Right hindlimb (tissue), 1 donor: ENCODE measurements at regions not wholly inside any gene's neighbourhood (a gene's known extent, or its start where the extent isn't known, plus 50 kb on each side); places are given as distances from the start of the nearest gene placed in this dataset.
"Not testable (repeated sequence)": the region's sequence is repeated elsewhere in the genome, so short reads cannot be mapped to it uniquely, and the experiment has no call there.

Experiments
- DNase-seq: peaks from one replicate; pipeline ENCODE4 v3.0.0-alpha.2; 2018

DNA sequence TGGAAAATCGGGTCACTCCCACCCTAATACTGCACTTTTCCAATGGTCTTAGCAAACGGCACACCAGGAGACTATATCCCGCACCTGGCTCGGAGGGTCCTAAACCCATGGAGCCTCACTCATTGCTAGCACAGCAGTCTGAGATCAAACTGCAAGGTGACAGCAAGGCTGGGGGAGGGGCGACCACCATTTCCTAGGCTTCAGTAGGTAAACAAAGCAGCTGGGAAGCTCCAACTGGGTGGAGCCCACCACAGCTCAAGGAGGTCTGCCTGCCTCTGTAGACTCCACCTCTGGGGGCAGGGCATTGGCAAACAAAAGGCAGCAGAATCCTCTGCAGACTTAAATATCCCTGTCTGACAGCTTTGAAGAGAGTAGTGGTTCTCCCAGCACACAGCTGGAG is 109.0 kb upstream of the DEFB108B start:
- not testable (repeated sequence) for DNase-seq

DNA sequence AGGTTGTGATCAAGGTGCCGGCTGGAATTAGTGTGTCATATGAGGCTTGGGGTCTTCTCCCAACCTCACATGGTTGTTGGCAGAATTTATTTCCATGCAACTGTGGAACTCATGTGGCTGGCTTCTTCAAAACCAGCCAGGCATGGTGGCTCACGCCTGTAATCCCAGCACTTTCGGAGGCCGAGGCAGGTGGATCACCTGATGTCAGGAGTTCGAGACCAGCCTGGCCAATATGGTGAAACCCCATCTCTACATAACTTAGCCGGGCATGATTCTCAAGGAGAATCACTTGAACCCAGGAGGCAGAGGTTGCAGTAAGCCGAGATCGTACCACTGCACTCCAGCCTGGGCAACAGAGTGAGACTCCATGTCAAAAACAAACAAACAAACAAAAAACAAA is 102.3 kb upstream of the DEFB108B start:
- not testable (repeated sequence) for DNase-seq

GRCh38 chr11:71734368-71734767 is 98.6 kb upstream of the DEFB108B start:
- not testable (repeated sequence) for DNase-seq

DNA sequence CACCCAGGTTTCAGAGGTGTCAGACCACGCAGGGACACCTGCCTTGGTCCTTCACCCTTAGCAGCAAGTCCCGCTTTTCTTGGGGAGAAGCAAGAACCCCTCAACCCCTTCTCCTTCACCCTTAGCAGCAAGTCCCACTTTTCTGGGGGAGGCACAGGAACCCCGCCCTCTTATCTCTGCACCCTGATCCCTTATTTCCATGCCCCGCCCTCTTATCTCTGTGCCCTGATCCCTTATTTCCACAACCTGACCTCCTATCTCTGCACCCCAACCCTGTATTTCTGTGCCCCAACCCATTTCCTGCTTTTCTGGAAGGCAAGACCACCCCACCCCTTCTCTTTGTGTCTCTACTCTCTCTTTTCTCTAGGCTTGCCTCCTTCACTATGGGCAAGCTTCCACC is 94.7 kb upstream of the DEFB108B start:
- not testable (repeated sequence) for DNase-seq

DNA sequence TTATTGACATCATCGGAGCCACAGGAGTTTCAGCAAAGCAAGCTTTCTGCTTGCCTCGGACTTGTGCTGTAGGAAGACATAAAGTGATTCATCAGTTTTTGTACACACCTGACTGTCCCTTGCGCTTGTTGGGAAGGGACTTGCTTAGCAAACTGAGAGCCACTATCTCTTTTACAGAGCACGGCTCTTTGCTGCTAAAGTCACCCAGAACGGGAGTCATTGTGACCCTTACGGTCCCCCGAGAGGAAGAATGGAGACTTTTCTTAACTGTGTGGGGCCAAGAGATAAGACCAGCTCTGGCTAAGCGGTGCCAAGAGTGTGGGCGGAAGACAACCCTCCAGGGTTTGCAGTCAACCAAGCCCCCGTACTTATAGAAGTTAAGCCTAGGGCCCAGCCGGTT is 89.6 kb upstream of the DEFB108B start:
- not testable (repeated sequence) for DNase-seq

- DNase-seq, result not testable (repeated sequence)
Observed at GRCh38 chr11:71745656-71746055, 87.3 kb upstream of the DEFB108B start.

DNA sequence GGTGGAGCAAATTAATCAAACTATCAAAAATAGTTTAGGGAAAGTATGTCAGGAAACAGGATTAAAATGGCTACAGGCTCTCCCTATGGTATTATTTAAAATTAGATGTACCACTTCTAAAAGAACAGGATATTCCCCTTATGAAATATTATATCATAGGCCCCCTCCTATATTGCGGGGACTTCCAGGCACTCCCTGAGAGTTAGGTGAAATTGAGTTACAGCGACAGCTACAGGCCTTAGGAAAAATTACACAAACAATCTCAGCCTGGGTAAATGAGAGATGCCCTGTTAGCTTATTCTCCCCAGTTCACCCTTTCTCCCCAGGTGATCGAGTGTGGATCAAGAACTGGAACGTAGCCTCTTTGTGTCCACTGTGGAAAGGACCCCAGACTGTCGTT is 86.7 kb upstream of the DEFB108B start:
- DNase-seq, result not testable (repeated sequence)

DNA sequence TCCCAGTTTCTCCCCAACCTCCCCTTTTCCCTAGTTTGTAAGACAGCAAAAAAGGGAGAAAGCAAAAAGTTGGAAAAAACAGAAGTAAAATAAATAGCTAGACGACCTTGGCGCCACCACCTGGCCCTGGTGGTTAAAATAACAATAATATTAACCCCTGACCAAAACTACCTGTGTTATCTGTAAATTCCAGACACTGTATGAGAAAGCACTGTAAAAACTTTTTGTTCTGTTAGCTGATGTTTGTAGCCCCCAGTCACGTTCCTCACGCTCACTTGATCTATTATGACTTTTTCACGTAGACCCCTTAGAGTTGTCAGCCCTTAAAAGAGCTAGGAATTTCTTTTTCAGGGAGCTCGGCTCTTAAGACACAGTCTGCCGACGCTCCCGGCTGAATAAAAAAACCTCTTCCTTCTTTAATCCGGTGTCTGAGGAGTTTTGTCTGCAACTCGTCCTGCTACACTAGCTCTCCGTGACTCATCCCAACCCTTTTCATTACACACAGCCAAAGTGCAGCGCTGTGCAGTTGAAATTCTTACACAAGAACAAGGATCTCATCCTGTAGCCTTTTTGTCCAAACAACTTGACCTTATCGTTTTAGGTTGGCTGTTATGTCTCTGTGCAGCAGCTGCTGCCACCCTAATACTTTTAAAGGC is 83.9 kb upstream of the DEFB108B start:
- not testable (repeated sequence) for DNase-seq

- DNase-seq, result not testable (repeated sequence)
Observed at GRCh38 chr11:71750908-71751307, 82.1 kb upstream of the DEFB108B start.

DNA sequence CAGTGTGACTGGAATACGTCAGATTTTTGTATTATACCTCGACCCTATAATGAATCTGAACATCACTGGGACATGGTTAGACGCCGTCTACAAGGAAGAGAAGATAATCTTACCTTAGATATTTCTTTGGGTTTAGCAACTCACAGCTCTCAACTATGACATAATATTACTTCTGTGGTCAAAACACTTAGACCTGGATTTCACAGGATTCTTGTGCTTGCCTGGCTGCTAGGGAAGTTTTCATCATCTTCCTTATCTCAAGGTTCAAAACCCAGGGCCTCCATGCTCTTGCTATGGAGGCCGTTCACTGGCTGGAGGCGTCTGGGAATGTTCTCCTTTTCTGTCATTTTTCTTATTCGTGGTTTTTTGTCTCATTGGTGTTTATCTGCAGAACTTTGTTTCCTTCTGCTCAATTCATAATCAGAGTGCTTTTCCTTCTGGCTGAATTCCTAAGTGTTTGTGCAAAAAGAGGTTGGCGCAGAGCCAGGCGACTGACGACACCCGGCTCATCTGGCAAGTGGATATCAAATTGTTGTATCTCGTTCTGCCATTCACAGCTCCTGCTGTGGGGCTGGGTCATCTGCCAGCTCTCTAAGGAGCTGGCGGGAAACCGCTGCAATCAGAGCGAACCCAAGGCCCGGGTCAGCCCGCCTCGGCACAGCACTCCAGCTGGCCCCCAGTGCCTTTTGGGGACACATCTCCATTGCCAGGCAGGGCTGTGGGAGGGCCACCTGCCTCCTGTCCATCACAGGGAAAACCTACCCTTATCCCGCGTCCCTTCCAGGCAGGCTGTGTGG is 68.1 kb upstream of the DEFB108B start:
- peak; percentile 32 for DNase-seq

- not testable (repeated sequence) for DNase-seq
Observed at GRCh38 chr11:71767016-71767415, 66.0 kb upstream of the DEFB108B start.

DNA sequence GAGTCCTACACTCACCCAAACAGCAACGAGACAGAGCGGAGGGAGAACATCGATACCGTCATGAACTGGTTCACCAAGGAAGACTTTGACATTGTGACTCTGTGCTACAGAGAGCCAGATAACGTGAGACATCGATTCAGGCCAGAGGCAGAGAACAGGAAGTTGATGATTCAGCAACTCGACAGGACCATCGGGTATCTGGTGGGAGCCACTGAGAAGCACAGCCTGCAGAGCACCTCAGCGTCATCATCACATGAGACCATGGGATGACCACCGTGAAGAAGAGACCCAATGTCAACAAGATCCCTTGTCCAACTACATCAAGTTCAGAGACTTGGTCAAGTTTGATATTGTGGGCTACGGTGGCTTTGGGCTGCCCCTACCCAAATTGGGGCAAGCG is 60.8 kb upstream of the DEFB108B start:
- not testable (repeated sequence) for DNase-seq

DNA sequence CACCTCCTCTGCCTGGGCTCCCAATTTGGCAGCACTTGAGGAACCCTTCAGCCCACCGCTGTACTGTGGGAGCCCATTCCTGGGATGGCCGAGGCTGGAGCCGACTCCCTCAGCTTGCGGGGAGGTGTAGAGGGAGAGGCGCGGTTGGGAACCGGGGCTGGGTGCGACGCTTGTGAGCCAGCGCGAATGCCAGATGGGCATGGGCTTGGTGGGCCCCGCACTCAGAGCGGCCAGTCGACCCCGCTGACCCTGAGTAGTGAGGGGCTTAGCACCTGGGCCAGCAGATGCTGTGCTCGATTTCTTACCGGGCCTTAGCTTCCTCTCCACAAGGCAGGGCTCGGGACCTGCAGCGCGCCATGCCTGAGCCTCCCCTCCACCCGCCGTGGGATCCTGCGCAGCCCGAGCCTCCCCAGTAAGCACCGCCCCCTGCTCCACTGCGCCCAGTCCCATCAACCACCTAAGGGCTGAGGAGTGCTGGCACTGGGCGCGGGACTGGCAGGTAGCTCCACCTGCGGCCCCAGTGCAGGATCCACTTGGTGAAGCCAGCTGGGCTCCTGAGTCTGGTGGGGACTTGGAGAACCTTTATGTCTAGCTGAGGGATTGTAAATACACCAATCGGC is 58.3 kb upstream of the DEFB108B start:
- no peak for DNase-seq

GRCh38 chr11:71780116-71780515 is 52.9 kb upstream of the DEFB108B start:
- DNase-seq, result not testable (repeated sequence)

DNA sequence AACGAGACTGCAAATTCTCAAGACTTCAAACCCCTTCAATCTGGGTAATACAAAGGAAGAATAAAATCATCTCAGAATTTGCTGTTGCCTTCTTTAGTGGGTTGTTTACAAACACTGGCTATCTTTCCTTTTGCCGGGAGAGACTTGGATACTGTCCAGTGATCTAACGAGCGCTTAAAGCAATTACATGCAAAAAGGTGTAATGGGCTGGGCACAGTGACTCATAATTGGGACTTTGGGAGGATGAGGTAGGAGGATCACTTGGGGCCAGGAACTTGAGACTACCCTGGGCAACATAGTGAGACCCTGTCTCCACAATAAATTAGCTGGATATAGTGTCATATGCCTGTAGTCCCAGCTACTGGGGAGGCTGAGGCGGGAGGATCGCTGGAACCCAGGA is 52.2 kb upstream of the DEFB108B start:
- DNase-seq, result not testable (repeated sequence)

GRCh38 chr11:71781491-71781890 is 51.5 kb upstream of the DEFB108B start:
- not testable (repeated sequence) for DNase-seq

- DNase-seq, result not testable (repeated sequence)
Observed at GRCh38 chr11:71782229-71782861, 50.7 kb upstream of the DEFB108B start.

- DNase-seq, result not testable (repeated sequence)
Observed at GRCh38 chr11:71783191-71783590, 49.8 kb upstream of the DEFB108B start.
